ENCODE measurements at regions not wholly inside any gene's neighbourhood (a gene's known extent, or its start where the extent isn't known, plus 50 kb on each side); places are given as distances from the start of the nearest gene placed in this dataset.

DNA sequence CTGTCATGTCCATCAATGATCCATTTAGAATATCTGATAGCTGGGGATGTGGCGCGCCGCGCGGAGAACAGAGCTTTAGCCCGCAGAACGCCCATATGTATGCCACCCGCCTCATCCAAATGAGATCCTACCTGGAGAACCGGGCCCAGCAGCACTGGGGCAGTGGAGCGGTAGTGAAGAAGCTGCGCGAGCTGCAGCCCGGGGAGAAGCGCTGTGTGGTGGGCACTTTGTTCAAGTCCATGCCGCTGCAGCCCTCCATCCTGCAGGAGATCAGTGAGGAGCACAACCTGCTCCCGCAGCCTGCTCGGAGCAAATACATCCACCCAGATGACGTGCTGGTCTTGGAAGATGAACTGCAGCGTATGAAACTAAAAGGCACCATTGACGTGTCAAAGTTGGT lies 313.7 kb downstream of the NR2F1-AS1 start:
- no peak for DNase-seq
- Histone ChIP-seq H3K4me1 (ENCODE audit: low read depth) (no peaks in the 10 kb centered on the region), H3K36me3 (ENCODE audit: low read depth) (no peaks in the 10 kb centered on the region), H3K4me3 (no peak overlapping the region), H3K9me3 (no peaks in the 10 kb centered on the region)
- intact Hi-C loops (cut with DNase I, micrococcal nuclease) = no loop called here
- TF ChIP-seq CTCF (IDR thresholded peaks at IDR 0.05) = no peak
- no peak for ATAC-seq

- Histone ChIP-seq H3K4me3 (no peak overlapping the region), H3K9me3 (no peaks in the 10 kb centered on the region), H3K36me3 (ENCODE audit: low read depth) (no peaks in the 10 kb centered on the region), H3K4me1 (ENCODE audit: low read depth) (no peaks in the 10 kb centered on the region)
- ATAC-seq = no peak
- DNase-seq = no peak
- intact Hi-C loops (cut with DNase I, micrococcal nuclease) = no loop called here
- no peak for TF ChIP-seq CTCF (IDR thresholded peaks at IDR 0.05)
These were observed 323.4 kb downstream of the NR2F1-AS1 start for GRCh38 chr5:93257616-93258015.

GRCh38 chr5:93255796-93256195 lies 325.2 kb downstream of the NR2F1-AS1 start:
- intact Hi-C loops (cut with DNase I, micrococcal nuclease) = no loop called here
- DNase-seq (no peak), ATAC-seq (no peak)
- TF ChIP-seq CTCF (IDR thresholded peaks at IDR 0.05) = no peak
- no peak overlapping the region for H3K4me3 ChIP-seq
- H3K36me3 ChIP-seq (ENCODE audit: low read depth) = no peaks in the 10 kb centered on the region
- no peaks in the 10 kb centered on the region for H3K9me3 ChIP-seq
- H3K4me1 ChIP-seq (ENCODE audit: low read depth) = no peaks in the 10 kb centered on the region

DNA sequence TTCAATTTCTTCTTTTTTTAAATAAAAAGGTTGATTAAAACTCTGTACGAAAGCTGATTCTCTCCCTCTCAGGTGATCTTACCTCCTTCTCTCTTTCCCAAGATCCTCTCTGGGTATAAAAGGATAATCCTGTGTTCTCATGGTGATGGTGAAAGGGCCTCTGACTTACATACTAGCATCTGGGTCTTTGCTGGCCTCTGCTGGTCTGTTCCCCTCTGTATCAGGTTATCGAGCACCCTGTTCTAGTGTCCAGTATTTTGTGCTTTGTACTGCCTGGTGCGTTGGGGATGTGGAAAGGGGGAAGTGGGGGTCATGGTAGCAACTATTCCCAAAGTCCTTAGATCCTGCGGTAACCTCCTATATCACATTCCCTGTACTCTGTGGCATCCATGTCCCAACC lies 328.9 kb downstream of the NR2F1-AS1 start:
- no peaks in the 10 kb centered on the region for H3K4me1 ChIP-seq (ENCODE audit: low read depth)
- no peaks in the 10 kb centered on the region for H3K9me3 ChIP-seq
- DNase-seq = no peak
- ATAC-seq = no peak
- no peaks in the 10 kb centered on the region for H3K36me3 ChIP-seq (ENCODE audit: low read depth)
- H3K4me3 ChIP-seq = no peak overlapping the region
- intact Hi-C loops (cut with DNase I, micrococcal nuclease) = no loop called here
- no peak for TF ChIP-seq CTCF (IDR thresholded peaks at IDR 0.05)

GRCh38 chr5:93251347-93251746 lies 329.7 kb downstream of the NR2F1-AS1 start:
- Histone ChIP-seq H3K4me3 (no peak overlapping the region), H3K9me3 (no peaks in the 10 kb centered on the region), H3K36me3 (ENCODE audit: low read depth) (no peaks in the 10 kb centered on the region), H3K4me1 (ENCODE audit: low read depth) (no peaks in the 10 kb centered on the region)
- no peak for TF ChIP-seq CTCF (IDR thresholded peaks at IDR 0.05)
- intact Hi-C loops (cut with DNase I, micrococcal nuclease) = no loop called here
- DNase-seq (no peak), ATAC-seq (no peak)

GRCh38 chr5:93250424-93250823 lies 330.6 kb downstream of the NR2F1-AS1 start:
- intact Hi-C loops (cut with DNase I, micrococcal nuclease) = no loop called here

More at GRCh38 chr5:93250424-93250823, 330.6 kb downstream of the NR2F1-AS1 start:
- no peak for ATAC-seq
- H3K36me3 ChIP-seq (ENCODE audit: low read depth) = no peaks in the 10 kb centered on the region
- H3K4me3 ChIP-seq = no peak overlapping the region
- DNase-seq = no peak
- no peaks in the 10 kb centered on the region for H3K9me3 ChIP-seq
- no peaks in the 10 kb centered on the region for H3K4me1 ChIP-seq (ENCODE audit: low read depth)
- no peak for TF ChIP-seq CTCF (IDR thresholded peaks at IDR 0.05)

Data from mucosa of descending colon (tissue), 3 donors.